HG03196 (cell line): ENCODE measurements at regions not wholly inside any gene's neighbourhood (a gene's known extent, or its start where the extent isn't known, plus 50 kb on each side); places are given as distances from the start of the nearest gene placed in this dataset.
"Not testable (repeated sequence)": the region's sequence is repeated elsewhere in the genome, so short reads cannot be mapped to it uniquely, and the experiment has no call there.

Source experiments
- ATAC-seq: cut with Tn5 transposase; IDR thresholded peaks from one replicate; pipeline ENCODE4 v1.9.1; 2021; ENCODE audit not compliant: unreplicated experiment

DNA sequence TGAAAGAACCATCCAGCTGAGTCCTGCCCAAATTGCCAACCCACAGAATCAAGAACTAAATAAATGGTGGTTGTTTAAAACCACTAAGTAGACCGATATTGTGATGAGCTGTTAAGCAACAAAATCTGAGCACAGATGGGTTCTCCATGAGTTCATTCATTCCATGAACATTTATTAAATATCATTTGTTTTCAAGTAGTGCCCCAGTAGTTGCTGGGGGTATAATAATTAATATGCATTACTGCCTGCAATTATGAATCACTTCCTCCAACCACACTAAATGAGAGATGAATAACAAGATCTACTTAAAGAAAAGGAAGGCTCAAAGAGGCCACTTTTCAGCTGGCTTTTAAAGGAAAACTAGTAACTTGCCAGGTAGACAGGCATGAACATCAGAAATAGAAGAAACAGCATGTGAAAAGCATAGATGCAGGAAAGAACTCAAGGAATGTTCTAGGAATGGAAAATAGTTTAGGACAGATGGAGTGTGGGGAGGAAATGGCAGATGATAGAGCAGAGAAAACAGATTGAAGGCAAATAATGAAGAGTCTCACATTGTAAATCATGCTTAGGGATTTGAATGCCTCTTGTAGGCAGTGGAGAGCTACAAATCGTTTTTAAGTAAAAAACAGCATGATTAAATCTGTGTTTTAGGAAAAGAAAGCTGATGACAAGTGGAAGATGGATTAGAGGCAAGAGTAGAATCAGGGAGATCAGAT is 641.7 kb upstream of the DIPK2B start:
- no peak for ATAC-seq

DNA sequence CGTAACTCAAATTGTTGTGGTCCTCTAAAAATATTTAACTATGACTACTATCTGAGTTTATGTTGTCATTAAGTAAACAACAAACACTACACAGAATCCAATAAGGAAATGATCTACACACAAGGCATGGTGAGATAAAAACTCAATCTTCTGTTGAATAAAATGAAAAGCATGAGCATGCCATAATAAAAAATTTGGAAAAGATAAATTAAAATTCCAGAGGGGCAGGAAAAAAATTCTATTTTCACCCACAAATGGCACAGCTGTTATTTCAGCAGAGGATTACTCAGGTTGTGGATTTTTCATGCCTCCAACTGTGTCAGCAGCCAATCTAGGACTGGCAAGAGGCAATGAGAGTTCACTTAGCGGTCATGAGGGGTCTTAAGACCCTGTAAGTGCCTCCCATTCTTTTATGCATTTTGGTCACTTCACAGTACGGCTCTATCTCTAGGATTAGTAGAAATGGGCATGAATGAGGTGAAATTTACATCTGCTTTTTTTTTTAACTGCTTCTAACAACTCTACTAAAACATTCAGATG is 639.8 kb upstream of the DIPK2B start:
- no peak for ATAC-seq

- ATAC-seq = no peak
Observed at GRCh38 chrX:45830343-45830742, 629.7 kb upstream of the DIPK2B start.

GRCh38 chrX:45824471-45824870 is 623.8 kb upstream of the DIPK2B start:
- ATAC-seq = no peak

DNA sequence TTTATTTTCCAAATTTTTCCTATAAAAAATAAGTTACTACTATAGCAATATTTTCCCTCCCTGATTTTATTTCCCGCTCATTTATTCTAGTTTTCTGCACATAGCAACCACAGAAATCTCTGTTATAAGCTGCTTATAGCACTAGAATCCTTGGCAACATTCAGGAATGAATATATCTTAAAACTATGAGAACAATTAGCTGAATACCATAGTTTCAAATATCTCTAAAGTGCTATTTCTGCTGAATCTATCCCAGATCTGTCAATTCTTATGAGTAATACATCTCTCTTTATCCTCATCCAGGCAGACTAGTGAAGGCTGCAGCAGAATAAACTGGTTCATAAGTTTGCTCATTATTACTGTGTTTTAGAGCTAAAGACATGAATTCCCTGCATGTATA is 622.9 kb upstream of the DIPK2B start:
- no peak for ATAC-seq

GRCh38 chrX:45822124-45822523 is 621.4 kb upstream of the DIPK2B start:
- no peak for ATAC-seq

- ATAC-seq = no peak
Observed at GRCh38 chrX:45818913-45819312, 618.2 kb upstream of the DIPK2B start.

GRCh38 chrX:45815441-45815840 is 614.8 kb upstream of the DIPK2B start:
- ATAC-seq = no peak

DNA sequence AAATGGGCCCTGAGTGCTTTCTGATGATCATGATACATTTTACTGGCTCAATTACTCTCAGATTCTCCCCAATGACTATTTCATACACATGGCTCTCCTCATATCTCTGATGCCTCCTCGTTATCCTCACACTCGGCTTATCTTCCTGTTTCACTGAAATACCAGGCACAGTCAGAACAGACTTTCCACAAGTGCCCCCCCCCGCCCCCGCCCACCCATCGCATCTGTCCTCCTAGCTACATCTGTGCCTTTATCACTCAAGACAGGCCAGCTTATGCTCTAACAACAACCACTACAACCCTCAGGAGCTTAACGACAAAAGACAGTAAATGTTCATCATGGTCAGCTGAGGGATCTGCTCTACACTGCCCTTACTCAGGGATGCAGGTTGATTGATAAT is 610.6 kb upstream of the DIPK2B start:
- no peak for ATAC-seq

DNA sequence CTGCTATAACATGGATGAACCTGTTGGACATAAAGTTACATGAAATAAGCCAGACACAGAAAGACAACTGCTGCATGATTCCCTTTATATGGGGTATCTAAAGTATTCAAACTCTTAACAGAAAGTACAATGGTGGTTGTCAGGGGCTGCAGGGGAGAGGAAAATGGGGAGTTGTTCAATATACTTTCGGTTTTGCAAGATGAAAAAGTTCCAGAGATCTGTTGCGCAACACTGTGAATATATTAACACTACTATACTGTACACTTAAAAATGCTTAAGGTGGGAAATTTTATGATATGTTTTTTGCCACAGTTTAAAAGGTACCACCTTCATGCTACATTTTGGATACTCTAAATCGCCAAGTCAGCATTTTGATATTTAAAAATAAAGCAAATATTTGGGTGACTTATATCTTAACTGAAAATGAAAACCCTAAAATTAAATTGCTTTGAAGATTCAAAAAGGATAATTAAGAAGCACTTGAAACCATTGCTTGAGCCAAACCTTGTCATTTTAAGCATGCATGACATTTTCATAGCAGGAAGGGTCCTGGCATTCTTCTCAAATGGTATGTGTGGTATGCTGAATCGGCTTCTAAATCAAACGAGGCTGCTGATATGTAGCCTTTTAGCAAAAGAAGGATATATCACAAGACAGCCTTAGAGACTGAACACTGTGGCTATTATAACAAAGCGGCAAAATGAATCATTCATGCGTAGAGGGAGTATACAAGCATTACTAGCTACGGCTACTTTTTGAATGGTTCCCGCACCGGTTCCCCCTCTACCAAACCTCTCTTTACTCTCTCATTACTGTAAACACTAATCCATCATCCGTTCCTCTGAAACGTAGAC is 607.1 kb upstream of the DIPK2B start:
- ATAC-seq = no peak

GRCh38 chrX:45806410-45807121 is 605.9 kb upstream of the DIPK2B start:
- no peak for ATAC-seq

DNA sequence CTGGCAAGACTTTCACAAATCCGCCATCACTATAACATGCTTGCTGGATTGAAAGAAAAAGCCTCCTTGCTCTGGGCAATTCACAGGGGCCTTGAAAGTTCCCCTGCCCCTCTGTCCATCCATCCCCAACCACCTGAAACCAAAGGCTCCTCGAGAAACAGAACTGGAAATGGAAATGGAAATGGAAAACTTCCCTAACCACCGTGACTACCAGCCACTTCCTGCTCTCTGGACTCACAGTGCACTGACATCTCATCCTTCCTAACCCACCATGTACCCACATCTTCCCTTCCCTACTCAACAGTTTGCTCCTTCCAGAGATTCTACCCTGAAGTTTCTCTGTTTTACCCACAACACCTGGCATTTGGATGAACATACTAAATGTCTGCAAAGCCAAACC is 603.6 kb upstream of the DIPK2B start:
- ATAC-seq = no peak

GRCh38 chrX:45803383-45803921 is 602.8 kb upstream of the DIPK2B start:
- no peak for ATAC-seq

GRCh38 chrX:45801554-45801953 is 600.9 kb upstream of the DIPK2B start:
- ATAC-seq = no peak

GRCh38 chrX:45800746-45801453 is 600.2 kb upstream of the DIPK2B start:
- not testable (repeated sequence) for ATAC-seq

DNA sequence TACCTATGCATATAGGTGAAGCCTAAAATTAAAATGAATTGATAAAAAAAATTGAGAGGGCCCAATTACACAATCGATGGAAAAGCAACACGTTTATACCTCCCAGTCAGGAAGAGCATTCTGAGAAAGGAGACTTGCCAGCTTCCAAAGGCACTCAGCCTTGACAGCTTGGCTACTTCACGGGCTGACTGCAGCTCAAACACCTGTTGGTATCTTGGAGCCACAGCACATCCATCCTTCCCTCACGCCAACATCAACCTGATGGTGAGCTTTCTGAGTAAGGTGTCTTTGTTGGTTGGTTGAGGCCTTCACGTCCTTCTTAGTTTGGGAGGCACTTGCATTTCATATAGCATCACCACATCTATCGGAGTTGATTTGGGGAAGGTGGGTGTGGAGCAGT is 598.9 kb upstream of the DIPK2B start:
- no peak for ATAC-seq

- ATAC-seq = no peak
Observed at GRCh38 chrX:45795546-45795945, 594.9 kb upstream of the DIPK2B start.

- ATAC-seq = no peak
Observed at GRCh38 chrX:45794995-45795337, 594.3 kb upstream of the DIPK2B start.

DNA sequence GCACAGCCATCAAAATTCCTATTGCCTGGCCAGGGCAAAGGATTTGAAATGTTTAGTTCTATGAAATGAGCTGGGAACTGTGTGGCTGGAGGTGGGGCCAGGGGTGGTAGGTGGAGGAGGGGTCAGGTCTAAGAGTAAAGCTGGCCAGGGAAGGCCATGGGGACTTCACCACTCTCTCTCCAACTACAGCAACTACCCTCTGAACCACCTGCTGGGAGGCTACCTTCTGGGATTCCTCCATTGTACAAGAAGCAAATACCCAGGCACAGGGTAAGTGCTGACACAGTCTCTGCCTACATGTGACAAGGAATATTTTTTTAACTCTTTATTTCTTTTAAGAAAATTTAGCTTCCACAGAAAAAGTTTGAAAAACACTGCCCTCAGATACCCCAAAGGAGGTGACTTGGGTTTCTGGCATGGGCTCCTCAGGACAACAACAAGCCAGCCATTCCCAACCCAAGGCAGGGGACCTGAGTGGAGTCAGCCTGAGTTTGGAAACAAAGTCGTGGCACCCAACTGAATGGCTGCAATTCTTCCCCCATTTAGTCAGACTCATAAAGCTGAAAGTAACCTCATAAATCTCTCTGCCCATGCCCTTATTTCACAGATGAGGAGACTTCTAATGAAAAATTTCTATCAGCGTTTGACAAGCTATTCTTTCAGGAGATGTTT is 593.8 kb upstream of the DIPK2B start:
- ATAC-seq = no peak

DNA sequence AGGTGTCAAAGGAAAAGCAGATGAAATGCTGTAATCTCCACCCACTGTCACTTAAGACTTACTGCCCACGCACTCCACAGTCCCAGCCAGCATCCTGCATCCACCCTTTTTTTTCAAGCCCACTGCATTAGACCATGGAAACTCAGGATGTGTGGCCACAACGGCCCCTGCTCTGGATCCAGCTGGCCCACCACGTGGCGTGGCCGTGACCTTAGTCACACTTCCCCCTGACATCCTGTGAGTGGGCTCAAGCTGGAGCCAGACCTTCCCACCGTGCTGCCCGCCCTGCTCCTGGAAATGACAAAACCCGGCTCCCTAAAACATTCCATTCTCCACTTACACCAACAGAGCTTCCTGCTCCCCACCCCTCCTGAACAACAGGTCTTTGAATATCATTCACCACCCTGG is 588.3 kb upstream of the DIPK2B start:
- ATAC-seq = no peak
